RWPE2 (cell line): ENCODE measurements at regions not wholly inside any gene's neighbourhood (a gene's known extent, or its start where the extent isn't known, plus 50 kb on each side); places are given as distances from the start of the nearest gene placed in this dataset.

Experiments
- ATAC-seq: fragments of 200-7000 bp; cut with Tn5 transposase; 3 replicates; pipeline ENCODE4 v1.9.1; 2021; ENCODE audit warnings: low read depth
- DNase-seq: peaks from one replicate; pipeline ENCODE4 v3.0.0-alpha.2; 2020; ENCODE audit warnings: low spot score
- H3K27ac ChIP-seq: fragments of 450-650 bp; 2 replicates; pipeline ENCODE4 v1.5.1; 2017; ENCODE audit warnings: mild to moderate bottlenecking; ENCODE audit not compliant: poor library complexity, severe bottlenecking
- H3K27me3 ChIP-seq: fragments of 250-450 bp; sonication (Bioruptor Pico); 2 replicates; pipeline ENCODE4 v1.5.1; 2021; ENCODE audit warnings: mild to moderate bottlenecking, moderate library complexity; ENCODE audit not compliant: insufficient read depth, poor library complexity, severe bottlenecking
- H3K36me3 ChIP-seq: fragments of 250-450 bp; sonication (Bioruptor Pico); 2 replicates; pipeline ENCODE4 v1.5.1; 2020; ENCODE audit warnings: low read depth, mild to moderate bottlenecking, moderate library complexity
- H3K4me1 ChIP-seq: fragments of 250-450 bp; sonication (Bioruptor Pico); 2 replicates; pipeline ENCODE4 v1.5.1; 2021; ENCODE audit warnings: mild to moderate bottlenecking, moderate library complexity; ENCODE audit not compliant: insufficient read depth, poor library complexity, severe bottlenecking
- H3K4me3 ChIP-seq: fragments of 250-450 bp; sonication (Bioruptor Pico); 2 replicates; pipeline ENCODE4 v1.5.1; 2021; ENCODE audit warnings: mild to moderate bottlenecking, moderate library complexity; ENCODE audit not compliant: severe bottlenecking
- H3K9me3 ChIP-seq: fragments of 250-450 bp; sonication (Bioruptor Pico); 2 replicates; pipeline ENCODE4 v1.5.1; 2021; ENCODE audit warnings: mild to moderate bottlenecking, moderate library complexity; ENCODE audit not compliant: severe bottlenecking
- CTCF ChIP-seq: fragments of 450-650 bp; IDR thresholded peaks from one replicate; pipeline ENCODE4 v1.5.1; 2017; ENCODE audit warnings: mild to moderate bottlenecking, moderate library complexity; ENCODE audit not compliant: poor library complexity, severe bottlenecking

- H3K4me1 ChIP-seq = no peaks in the 10 kb centered on the region
- no peak for DNase-seq
- H3K27me3 ChIP-seq = no peaks in the 10 kb centered on the region
- ATAC-seq = no peak
- no peaks in the 10 kb centered on the region for H3K36me3 ChIP-seq
- no peak for TF ChIP-seq CTCF
- H3K9me3 ChIP-seq = no peaks in the 10 kb centered on the region
- no peak overlapping the region for H3K27ac ChIP-seq
- H3K4me3 ChIP-seq = no peak overlapping the region
Measured at GRCh38 chr7:91373111-91373800, 109.0 kb downstream of the FZD1 start.

DNA sequence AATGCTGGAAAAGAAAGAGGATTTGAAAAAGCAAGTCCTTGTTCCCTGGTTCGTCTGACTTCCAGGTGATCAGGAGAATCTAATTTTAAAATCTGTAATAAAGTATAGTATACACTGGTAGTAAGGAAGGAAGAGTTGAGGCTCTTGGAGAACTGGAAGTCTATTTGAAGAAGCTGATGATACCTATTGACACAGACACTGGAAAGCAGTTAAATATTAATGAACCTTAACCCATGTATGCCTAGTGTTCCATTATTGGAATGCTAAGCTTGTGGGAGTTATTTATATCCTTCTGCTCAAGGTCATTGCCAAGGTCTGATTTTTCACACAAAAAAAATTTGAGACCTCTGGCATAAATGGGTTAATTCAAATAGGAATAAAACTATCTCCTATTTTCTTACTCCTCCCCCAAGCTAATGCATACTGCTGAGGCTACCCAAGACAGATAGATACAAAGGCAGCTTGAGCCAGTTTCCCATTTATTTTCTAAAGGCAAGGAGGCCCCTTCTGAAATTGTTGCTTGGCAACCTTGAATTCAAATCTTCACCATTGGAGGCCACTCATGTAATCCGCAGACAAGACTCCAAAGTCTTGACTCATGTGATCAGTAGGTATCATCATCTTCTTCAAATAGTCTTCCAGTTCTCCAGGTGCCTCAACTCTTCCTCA lies 110.2 kb downstream of the FZD1 start:
- ATAC-seq (no peak), DNase-seq (no peak)
- TF ChIP-seq CTCF = no peak
- H3K9me3 ChIP-seq = no peaks in the 10 kb centered on the region
- H3K27ac ChIP-seq = no peak overlapping the region
- no peak overlapping the region for H3K4me3 ChIP-seq
- H3K36me3 ChIP-seq = no peaks in the 10 kb centered on the region
- no peaks in the 10 kb centered on the region for H3K27me3 ChIP-seq
- no peaks in the 10 kb centered on the region for H3K4me1 ChIP-seq

- H3K9me3 ChIP-seq = no peaks in the 10 kb centered on the region
- no peak for TF ChIP-seq CTCF
- H3K4me1 ChIP-seq = no peaks in the 10 kb centered on the region
- H3K27ac ChIP-seq = no peak overlapping the region
- DNase-seq (no peak), ATAC-seq (no peak)
- H3K4me3 ChIP-seq = no peak overlapping the region
- H3K27me3 ChIP-seq = no peaks in the 10 kb centered on the region
- no peaks in the 10 kb centered on the region for H3K36me3 ChIP-seq
Measured at GRCh38 chr7:91375378-91375777, 111.1 kb downstream of the FZD1 start.

DNA sequence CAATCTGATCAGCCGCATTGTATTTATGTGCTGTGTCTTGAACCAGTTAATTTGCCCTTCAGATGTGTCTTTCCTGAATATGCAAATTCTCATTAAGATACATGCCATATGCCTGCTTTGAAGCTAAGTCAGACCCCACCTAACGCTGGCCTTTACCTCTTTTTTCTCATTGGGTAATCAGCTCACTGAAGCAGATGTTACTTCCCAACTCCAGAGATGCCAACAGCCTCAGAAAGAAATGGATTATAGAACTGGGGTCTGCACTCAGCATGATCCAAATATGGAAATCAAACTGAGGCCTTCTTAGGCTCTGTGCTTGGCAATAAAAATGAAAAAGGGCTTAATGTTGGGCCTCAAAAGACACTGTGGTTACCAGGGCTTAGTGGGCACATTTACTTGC lies 113.9 kb downstream of the FZD1 start:
- H3K27me3 ChIP-seq = peaks cover 3% of the 10 kb centered on the region
- H3K4me1 ChIP-seq = no peaks in the 10 kb centered on the region
- ATAC-seq (no peak), DNase-seq (no peak)
- no peak overlapping the region for H3K4me3 ChIP-seq
- H3K9me3 ChIP-seq = no peaks in the 10 kb centered on the region
- TF ChIP-seq CTCF = no peak
- no peaks in the 10 kb centered on the region for H3K36me3 ChIP-seq
- no peak overlapping the region for H3K27ac ChIP-seq

GRCh38 chr7:91379236-91379635 lies 115.0 kb downstream of the FZD1 start:
- DNase-seq = no peak
- H3K9me3 ChIP-seq = no peaks in the 10 kb centered on the region
- H3K36me3 ChIP-seq = no peaks in the 10 kb centered on the region
- TF ChIP-seq CTCF = no peak
- ATAC-seq = no peak
- peaks cover 3% of the 10 kb centered on the region for H3K27me3 ChIP-seq
- no peak overlapping the region for H3K4me3 ChIP-seq
- H3K4me1 ChIP-seq = no peaks in the 10 kb centered on the region
- H3K27ac ChIP-seq = no peak overlapping the region
